Endodermal cell (in vitro differentiated cells): ENCODE measurements at regions not wholly inside any gene's neighbourhood (a gene's known extent, or its start where the extent isn't known, plus 50 kb on each side); places are given as distances from the start of the nearest gene placed in this dataset.

ENCODE experiments used
- DNase-seq: peaks from one replicate; pipeline ENCODE4 v3.0.0-alpha.2; 2017
- H3K27ac ChIP-seq: 2 replicates; pipeline ENCODE4 v1.5.1; 2013; ENCODE audit warnings: mild to moderate bottlenecking, low read depth, low read length, moderate library complexity
- H3K27me3 ChIP-seq: 2 replicates; pipeline ENCODE4 v1.6.1; 2013; ENCODE audit warnings: mild to moderate bottlenecking, low read length, moderate library complexity; ENCODE audit not compliant: insufficient read depth, control insufficient read depth, poor library complexity, severe bottlenecking
- H3K36me3 ChIP-seq: 2 replicates; pipeline ENCODE4 v1.7.0; 2013; ENCODE audit warnings: mild to moderate bottlenecking, low read length, moderate library complexity; ENCODE audit not compliant: control insufficient read depth, insufficient read depth
- H3K4me1 ChIP-seq: one replicate; pipeline ENCODE4 v1.7.0; 2013; ENCODE audit warnings: low read length; ENCODE audit not compliant: control insufficient read depth, insufficient read depth
- H3K4me3 ChIP-seq: 2 replicates; pipeline ENCODE4 v1.5.1; 2013; ENCODE audit warnings: mild to moderate bottlenecking, low read length, moderate library complexity
- H3K9ac ChIP-seq: 2 replicates; pipeline ENCODE4 v1.6.1; 2013; ENCODE audit warnings: mild to moderate bottlenecking, low read length, moderate library complexity; ENCODE audit not compliant: poor library complexity, severe bottlenecking; ENCODE audit errors: extremely low read depth
- H3K9me3 ChIP-seq: 2 replicates; pipeline ENCODE4 v1.6.1; 2013; ENCODE audit warnings: mild to moderate bottlenecking, low read length, moderate library complexity; ENCODE audit not compliant: control insufficient read depth
- H3K27ac Mint-ChIP-seq: 2 replicates; pipeline ENCODE4 v1.8.0; 2020; ENCODE audit warnings: mixed read lengths
- H3K27me3 Mint-ChIP-seq: 2 replicates; pipeline ENCODE4 v1.8.0; 2021; ENCODE audit warnings: mild to moderate bottlenecking, mixed read lengths; ENCODE audit not compliant: insufficient read depth
- H3K36me3 Mint-ChIP-seq: 2 replicates; pipeline ENCODE4 v1.8.0; 2020; ENCODE audit warnings: low read depth, mixed read lengths
- H3K4me1 Mint-ChIP-seq: 2 replicates; pipeline ENCODE4 v1.8.0; 2020; ENCODE audit warnings: mixed read lengths
- H3K4me3 Mint-ChIP-seq: 2 replicates; pipeline ENCODE4 v1.8.0; 2020; ENCODE audit warnings: mild to moderate bottlenecking, moderate library complexity, mixed read lengths
- H3K9me3 Mint-ChIP-seq: 2 replicates; pipeline ENCODE4 v1.8.0; 2020; ENCODE audit warnings: mild to moderate bottlenecking, mixed read lengths
- CTCF ChIP-seq: fragments of 200-600 bp; sonication (generic); conservative IDR thresholded peaks from 2 replicates; pipeline ENCODE4 v1.5.0; 2021; ENCODE audit warnings: antibody characterized with exemption, mild to moderate bottlenecking
- WGBS, 2 experiments: methylation state at CpG; one replicate each; pipeline versions ENCODE4 v1.1.5 to v1.1.7; 2013; ENCODE audit warnings: missing lambda C conversion rate in 2 of 2, mixed read lengths in 1 of 2; ENCODE audit not compliant: insufficient coverage in 1 of 2, insufficient read length in 1 of 2; 5-methylcytosine and 5-hydroxymethylcytosine counted together

GRCh38 chr4:187767158-187767557, 228.4 kb upstream of the ZFP42 start:
- Histone ChIP-seq H3K27ac (no peak overlapping the region), H3K9ac (no peak overlapping the region), H3K9me3 (no peaks in the 10 kb centered on the region), H3K27me3 (no peaks in the 10 kb centered on the region), H3K4me1 (no peaks in the 10 kb centered on the region), H3K36me3 (no peaks in the 10 kb centered on the region), H3K4me3 (no peak overlapping the region)
- Mint-ChIP-seq H3K4me3 (no peak overlapping the region), H3K9me3 (no peaks in the 10 kb centered on the region), H3K36me3 (no peaks in the 10 kb centered on the region), H3K27me3 (no peaks in the 10 kb centered on the region), H3K4me1 (peaks cover 15% of the 10 kb centered on the region), H3K27ac (peak overlapping the region; percentile 15)
- no peak for TF ChIP-seq CTCF
- DNase-seq = no peak
- 59 to 71% methylated on average over 3 of the region's 3 CpGs for WGBS, 2 experiments

- H3K27ac Mint-ChIP-seq = no peak overlapping the region
- no peaks in the 10 kb centered on the region for H3K27me3 Mint-ChIP-seq
- no peaks in the 10 kb centered on the region for H3K36me3 Mint-ChIP-seq
- H3K27ac ChIP-seq = no peak overlapping the region
- no peak for DNase-seq
- no peaks in the 10 kb centered on the region for H3K9me3 Mint-ChIP-seq
- H3K36me3 ChIP-seq = no peaks in the 10 kb centered on the region
- no peaks in the 10 kb centered on the region for H3K9me3 ChIP-seq
- H3K4me1 Mint-ChIP-seq = peaks cover 15% of the 10 kb centered on the region
- no peak overlapping the region for H3K9ac ChIP-seq
- H3K4me3 Mint-ChIP-seq = no peak overlapping the region
- no peak overlapping the region for H3K4me3 ChIP-seq
- no peaks in the 10 kb centered on the region for H3K4me1 ChIP-seq
- no peaks in the 10 kb centered on the region for H3K27me3 ChIP-seq
- no peak for TF ChIP-seq CTCF
Observed at GRCh38 chr4:187767687-187768086, 227.9 kb upstream of the ZFP42 start.

GRCh38 chr4:187770345-187770744, 225.2 kb upstream of the ZFP42 start:
- no peak for TF ChIP-seq CTCF
- Mint-ChIP-seq H3K4me1 (peaks cover 15% of the 10 kb centered on the region), H3K27me3 (no peaks in the 10 kb centered on the region), H3K9me3 (no peaks in the 10 kb centered on the region), H3K27ac (peak overlapping the region; percentile 11), H3K4me3 (no peak overlapping the region), H3K36me3 (no peaks in the 10 kb centered on the region)
- no peak overlapping the region for H3K9ac ChIP-seq
- H3K36me3 ChIP-seq = no peaks in the 10 kb centered on the region
- H3K9me3 ChIP-seq = no peaks in the 10 kb centered on the region
- no peaks in the 10 kb centered on the region for H3K27me3 ChIP-seq
- H3K4me3 ChIP-seq = no peak overlapping the region
- 86 to 88% methylated on average over 8 of the region's 8 CpGs for WGBS, 2 experiments
- H3K27ac ChIP-seq = no peak overlapping the region
- no peaks in the 10 kb centered on the region for H3K4me1 ChIP-seq
- DNase-seq = peak; percentile 68
